ENCODE measurements at regions not wholly inside any gene's neighbourhood (a gene's known extent, or its start where the extent isn't known, plus 50 kb on each side); places are given as distances from the start of the nearest gene placed in this dataset.
"Not testable (repeated sequence)": the region's sequence is repeated elsewhere in the genome, so short reads cannot be mapped to it uniquely, and the experiment has no call there.

- peaks cover 2% of the 10 kb centered on the region for H3K9me3 Mint-ChIP-seq
- no peaks in the 10 kb centered on the region for H3K27me3 Mint-ChIP-seq
- CTCF ChIA-PET = no interaction called here
- H3K4me3 Mint-ChIP-seq = no peak overlapping the region
- H3K27ac Mint-ChIP-seq = no peak overlapping the region
- H3K36me3 Mint-ChIP-seq (ENCODE audit: low read depth) = no peaks in the 10 kb centered on the region
- DNase-seq = no peak
- POLR2A ChIA-PET = no interaction called here
- no peaks in the 10 kb centered on the region for H3K4me1 Mint-ChIP-seq
Measured at GRCh38 chr11:115612046-115612730, 108.0 kb upstream of the CADM1 start.

DNA sequence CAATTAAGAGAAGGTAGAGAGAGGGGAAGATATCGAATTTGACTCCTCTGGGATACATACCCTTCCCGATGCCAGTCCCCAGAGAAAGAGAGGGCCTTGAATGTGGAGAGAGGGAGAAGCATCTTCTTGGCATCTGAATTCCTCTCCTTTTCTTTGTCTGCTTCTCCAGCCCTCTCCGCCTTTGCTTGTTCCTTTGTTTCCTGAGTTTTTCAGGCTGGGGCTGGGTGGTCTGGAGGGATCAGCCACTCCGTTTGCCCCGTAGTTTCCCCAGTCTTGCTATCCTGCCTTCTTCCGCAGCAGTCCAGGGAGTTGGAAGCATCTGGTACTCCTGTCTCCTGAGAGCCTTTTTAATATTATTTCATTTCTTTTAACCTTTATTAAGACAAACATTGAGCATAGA, 107.1 kb upstream of the CADM1 start:
- Mint-ChIP-seq H3K9me3 (peaks cover 2% of the 10 kb centered on the region), H3K4me1 (no peaks in the 10 kb centered on the region), H3K27me3 (no peaks in the 10 kb centered on the region), H3K4me3 (no peak overlapping the region), H3K27ac (no peak overlapping the region), H3K36me3 (ENCODE audit: low read depth) (no peaks in the 10 kb centered on the region)
- ChIA-PET CTCF (no interaction called here), POLR2A (no interaction called here)
- no peak for DNase-seq

DNA sequence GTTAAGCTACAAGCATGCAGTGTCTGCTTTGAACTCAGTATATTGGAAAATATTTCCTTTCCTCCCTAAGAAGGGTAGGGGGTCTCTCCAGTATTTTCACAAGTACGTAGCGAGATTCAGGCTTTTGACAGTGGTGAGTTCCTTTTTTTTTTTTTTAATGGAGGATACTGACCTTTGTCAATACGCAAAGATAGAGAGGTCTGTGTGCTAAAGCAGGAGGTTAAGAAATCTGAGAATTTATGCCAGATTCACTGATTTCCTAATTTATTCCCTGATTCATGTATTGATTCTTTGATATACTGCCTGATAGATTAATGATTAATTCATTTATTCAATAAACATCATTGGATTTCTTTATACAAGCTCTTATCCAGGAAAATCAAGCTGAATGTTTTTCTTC, 106.7 kb upstream of the CADM1 start:
- Mint-ChIP-seq H3K27ac (no peak overlapping the region), H3K9me3 (peaks cover 2% of the 10 kb centered on the region), H3K27me3 (no peaks in the 10 kb centered on the region), H3K4me1 (no peaks in the 10 kb centered on the region), H3K36me3 (ENCODE audit: low read depth) (no peaks in the 10 kb centered on the region), H3K4me3 (no peak overlapping the region)
- ChIA-PET CTCF (no interaction called here), POLR2A (no interaction called here)
- no peak for DNase-seq

DNA sequence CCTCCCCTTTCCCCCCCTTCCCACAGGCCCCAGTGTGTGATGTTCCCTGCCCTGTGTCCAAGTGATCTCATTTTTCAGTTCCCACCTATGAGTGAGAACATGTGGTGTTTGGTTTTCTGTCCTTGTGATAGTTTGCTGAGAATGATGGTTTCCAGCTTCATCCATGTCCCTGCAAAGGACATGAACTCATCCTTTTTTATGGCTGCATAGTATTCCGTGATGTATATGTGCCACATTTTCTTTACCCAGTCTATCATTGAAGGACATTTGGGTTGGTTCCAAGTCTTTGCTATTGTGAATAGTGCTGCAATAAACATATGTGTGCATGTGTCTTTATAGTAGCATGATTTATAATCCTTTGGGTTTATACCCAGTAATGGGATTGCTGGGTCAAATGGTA, 106.0 kb upstream of the CADM1 start:
- H3K4me1 Mint-ChIP-seq; CTCF ChIA-PET; H3K27ac Mint-ChIP-seq; DNase-seq; H3K4me3 Mint-ChIP-seq; H3K36me3 Mint-ChIP-seq (ENCODE audit: low read depth); H3K27me3 Mint-ChIP-seq; H3K9me3 Mint-ChIP-seq; POLR2A ChIA-PET: not testable (repeated sequence)

DNA sequence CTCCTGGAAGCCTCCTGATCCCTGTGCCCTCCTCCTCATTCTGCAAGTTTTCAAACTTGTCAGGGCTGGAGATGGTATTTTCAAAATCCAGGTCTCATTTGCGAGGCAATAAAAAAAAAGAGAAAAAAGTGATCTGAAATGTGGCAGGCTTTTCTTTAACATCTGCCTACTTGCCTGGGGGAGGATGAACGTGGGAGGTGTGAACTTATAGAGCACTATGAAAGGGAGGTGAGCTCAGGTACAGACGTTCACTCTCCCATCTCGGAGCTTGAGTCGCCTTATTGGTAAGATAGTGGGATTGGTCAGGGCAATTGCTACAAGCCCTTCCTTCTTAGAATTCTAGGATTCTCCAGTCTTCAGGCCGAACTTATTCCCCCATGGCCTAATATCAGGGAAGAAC, 104.8 kb upstream of the CADM1 start:
- Mint-ChIP-seq H3K4me1 (no peaks in the 10 kb centered on the region), H3K27me3 (no peaks in the 10 kb centered on the region), H3K27ac (no peak overlapping the region), H3K4me3 (no peak overlapping the region), H3K9me3 (peaks cover 2% of the 10 kb centered on the region), H3K36me3 (ENCODE audit: low read depth) (no peaks in the 10 kb centered on the region)
- CTCF ChIA-PET = no interaction called here
- DNase-seq = no peak
- POLR2A ChIA-PET = no interaction called here

DNA sequence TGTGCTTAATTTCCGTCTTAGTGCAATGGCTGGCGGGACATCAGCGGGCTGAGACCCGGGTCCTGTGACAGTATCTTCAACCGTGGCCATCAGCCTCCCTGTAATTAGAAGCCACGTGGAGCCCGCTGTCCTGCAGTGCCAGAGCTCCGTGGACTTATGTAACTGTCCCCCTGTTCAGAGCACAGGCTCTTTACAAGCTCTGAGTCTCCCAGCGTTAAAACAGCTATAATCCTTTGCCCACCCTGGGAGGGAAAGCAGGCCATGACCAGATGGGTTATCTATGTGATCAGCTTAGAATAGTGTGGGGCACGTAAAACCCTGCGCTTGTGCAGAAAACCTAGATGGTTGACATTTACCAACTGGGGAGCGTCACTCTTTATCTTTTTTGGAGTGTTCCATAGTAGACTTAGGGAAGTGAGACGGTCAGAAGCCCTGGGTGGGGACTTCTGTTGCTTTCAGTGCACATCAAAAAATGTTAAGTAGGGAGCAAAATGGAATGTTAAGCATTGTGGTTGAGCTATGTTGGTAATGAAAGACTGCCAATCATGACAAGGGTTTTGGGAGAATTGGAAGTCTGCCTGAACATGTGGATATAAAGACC, 103.5 kb upstream of the CADM1 start:
- H3K36me3 Mint-ChIP-seq (ENCODE audit: low read depth) = no peaks in the 10 kb centered on the region
- ChIA-PET POLR2A (no interaction called here), CTCF (no interaction called here)
- DNase-seq = no peak
- H3K27me3 Mint-ChIP-seq = no peaks in the 10 kb centered on the region
- peaks cover 2% of the 10 kb centered on the region for H3K9me3 Mint-ChIP-seq
- H3K4me3 Mint-ChIP-seq = no peak overlapping the region
- H3K27ac Mint-ChIP-seq = no peak overlapping the region
- no peaks in the 10 kb centered on the region for H3K4me1 Mint-ChIP-seq

DNA sequence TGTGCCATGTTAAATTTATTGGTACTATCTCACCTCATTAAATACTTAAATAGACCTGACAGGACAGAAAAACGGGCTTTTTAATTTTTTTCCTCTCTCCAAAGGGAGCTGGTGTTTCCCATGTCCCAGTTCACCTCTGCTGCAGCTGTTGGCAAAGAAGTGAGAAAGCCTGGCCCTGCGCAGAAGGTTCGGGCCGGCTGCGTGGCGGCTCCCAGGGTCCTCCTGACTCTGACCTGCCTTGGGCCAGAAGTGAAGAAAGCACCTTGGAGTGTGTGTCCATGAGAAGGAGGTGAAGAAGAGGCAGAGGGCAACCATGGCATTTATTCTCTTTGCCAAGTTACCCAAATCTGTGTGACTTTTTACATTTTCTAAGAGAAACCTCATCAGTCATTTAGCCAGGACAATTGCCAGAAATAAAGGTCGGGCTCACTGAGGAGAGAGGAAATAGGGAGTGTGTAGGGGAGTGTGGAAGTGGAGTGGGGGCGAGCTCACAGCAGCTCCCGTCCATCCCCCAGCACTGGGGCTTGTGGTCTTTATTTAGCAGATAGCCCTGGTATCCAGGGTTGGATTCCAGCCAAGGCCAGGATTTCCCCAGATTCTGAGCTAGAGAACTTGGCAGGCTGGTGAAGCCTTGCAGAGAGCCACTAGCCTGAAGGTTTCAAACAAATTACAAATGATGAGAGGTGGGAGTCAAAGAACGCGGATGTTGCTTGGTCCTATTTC, 102.4 kb upstream of the CADM1 start:
- H3K27ac Mint-ChIP-seq = no peak overlapping the region
- H3K27me3 Mint-ChIP-seq = no peaks in the 10 kb centered on the region
- H3K36me3 Mint-ChIP-seq (ENCODE audit: low read depth) = no peaks in the 10 kb centered on the region
- no peak overlapping the region for H3K4me3 Mint-ChIP-seq
- POLR2A ChIA-PET = no interaction called here
- DNase-seq = no peak
- no peaks in the 10 kb centered on the region for H3K4me1 Mint-ChIP-seq
- peaks cover 2% of the 10 kb centered on the region for H3K9me3 Mint-ChIP-seq
- CTCF ChIA-PET = no interaction called here

GRCh38 chr11:115605871-115606497, 101.8 kb upstream of the CADM1 start:
- ChIA-PET CTCF (no interaction called here), POLR2A (no interaction called here)
- Mint-ChIP-seq H3K36me3 (ENCODE audit: low read depth) (no peaks in the 10 kb centered on the region), H3K4me1 (no peaks in the 10 kb centered on the region), H3K9me3 (peaks cover 4% of the 10 kb centered on the region), H3K4me3 (no peak overlapping the region), H3K27me3 (no peaks in the 10 kb centered on the region), H3K27ac (no peak overlapping the region)
- no peak for DNase-seq

GRCh38 chr11:115605397-115605796, 101.2 kb upstream of the CADM1 start:
- H3K9me3 Mint-ChIP-seq; DNase-seq; H3K27ac Mint-ChIP-seq; H3K4me1 Mint-ChIP-seq; H3K27me3 Mint-ChIP-seq; H3K4me3 Mint-ChIP-seq; CTCF ChIA-PET; H3K36me3 Mint-ChIP-seq (ENCODE audit: low read depth); POLR2A ChIA-PET: not testable (repeated sequence)

- no peak overlapping the region for H3K27ac Mint-ChIP-seq
- ChIA-PET POLR2A (no interaction called here), CTCF (no interaction called here)
- H3K4me3 Mint-ChIP-seq = no peak overlapping the region
- peaks cover 4% of the 10 kb centered on the region for H3K9me3 Mint-ChIP-seq
- no peaks in the 10 kb centered on the region for H3K36me3 Mint-ChIP-seq (ENCODE audit: low read depth)
- no peaks in the 10 kb centered on the region for H3K27me3 Mint-ChIP-seq
- DNase-seq = no peak
- no peaks in the 10 kb centered on the region for H3K4me1 Mint-ChIP-seq
Measured at GRCh38 chr11:115599125-115599524, 94.9 kb upstream of the CADM1 start.

DNA sequence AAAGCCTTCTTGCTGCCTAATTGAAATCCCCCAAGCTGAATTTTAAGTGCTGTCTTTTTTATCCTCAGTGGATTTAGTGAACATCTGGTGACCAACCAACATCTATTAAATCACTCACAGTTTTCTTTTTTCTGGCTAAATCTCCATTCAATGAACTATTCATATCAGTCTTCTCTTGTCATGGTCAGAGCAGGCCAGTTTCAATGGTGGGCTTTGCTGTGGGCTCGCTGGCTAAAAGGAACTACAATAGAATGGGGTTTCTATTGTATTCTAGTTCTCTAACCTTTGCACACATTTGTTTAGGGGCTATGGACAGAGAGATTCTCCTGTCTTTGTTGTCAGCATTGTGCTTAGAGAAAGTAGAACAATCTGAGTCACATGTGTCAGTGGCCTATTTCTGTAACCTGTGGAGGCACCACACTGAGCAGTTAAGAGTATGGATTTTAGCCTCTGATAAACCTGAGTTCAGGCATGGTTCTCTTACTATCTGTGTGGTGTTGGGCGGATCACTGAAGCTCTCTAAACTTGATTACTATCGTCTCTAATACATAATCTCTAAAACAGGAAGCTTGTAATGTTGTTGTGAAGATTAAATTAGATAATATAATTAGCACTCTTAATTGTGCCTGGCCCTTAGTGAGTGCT, 94.2 kb upstream of the CADM1 start:
- no peaks in the 10 kb centered on the region for H3K4me1 Mint-ChIP-seq
- no peaks in the 10 kb centered on the region for H3K36me3 Mint-ChIP-seq (ENCODE audit: low read depth)
- no peak for DNase-seq
- H3K4me3 Mint-ChIP-seq = no peak overlapping the region
- H3K27me3 Mint-ChIP-seq = no peaks in the 10 kb centered on the region
- no peak overlapping the region for H3K27ac Mint-ChIP-seq
- H3K9me3 Mint-ChIP-seq = peaks cover 4% of the 10 kb centered on the region
- POLR2A ChIA-PET = no interaction called here
- CTCF ChIA-PET = no interaction called here

- no peaks in the 10 kb centered on the region for H3K4me1 Mint-ChIP-seq
- H3K27ac Mint-ChIP-seq = no peak overlapping the region
- no peaks in the 10 kb centered on the region for H3K36me3 Mint-ChIP-seq (ENCODE audit: low read depth)
- H3K9me3 Mint-ChIP-seq = peaks cover 6% of the 10 kb centered on the region
- H3K27me3 Mint-ChIP-seq = no peaks in the 10 kb centered on the region
- H3K4me3 Mint-ChIP-seq = no peak overlapping the region
- no peak for DNase-seq
- ChIA-PET CTCF (interaction anchor here (0.6 kb wide), 1 partner anchor 834 kb away, joined by 5 read pairs; no protein-coding TSS in a partner anchor), POLR2A (no interaction called here)
Measured at GRCh38 chr11:115591380-115591779, 87.2 kb upstream of the CADM1 start.

DNA sequence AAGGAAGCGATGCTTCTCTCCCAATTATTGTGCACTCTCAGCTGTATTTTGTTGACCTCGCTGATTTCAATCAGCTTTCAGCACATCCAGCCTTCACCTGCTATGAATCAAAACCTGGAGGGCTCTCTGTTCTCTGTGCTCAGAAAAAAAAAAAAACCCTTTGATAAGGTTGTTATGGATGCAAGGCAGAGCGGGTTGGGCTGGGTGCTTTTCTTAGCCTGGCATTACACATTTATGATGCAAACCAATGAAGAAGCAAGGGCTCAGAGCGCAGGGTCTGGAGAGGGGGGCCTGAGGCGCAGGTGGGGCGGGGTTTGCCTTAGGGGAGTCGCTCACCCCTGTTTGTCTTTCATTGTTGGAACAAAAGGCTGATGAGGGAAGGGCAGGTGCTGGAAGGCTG, 86.0 kb upstream of the CADM1 start:
- Mint-ChIP-seq H3K36me3 (ENCODE audit: low read depth) (no peaks in the 10 kb centered on the region), H3K4me3 (no peak overlapping the region), H3K4me1 (no peaks in the 10 kb centered on the region), H3K27ac (no peak overlapping the region), H3K9me3 (peaks cover 6% of the 10 kb centered on the region), H3K27me3 (no peaks in the 10 kb centered on the region)
- ChIA-PET POLR2A (no interaction called here), CTCF (no interaction called here)
- no peak for DNase-seq

Measured in activated CD4-positive, alpha-beta T cell treated with anti-CD3 and anti-CD28 coated beads, Interleukin-2, amount 10 ng/mL, durations not matched to agents 7 days and 5 days (primary cell).